HG03159 (cell line): ENCODE measurements at regions not wholly inside any gene's neighbourhood (a gene's known extent, or its start where the extent isn't known, plus 50 kb on each side); places are given as distances from the start of the nearest gene placed in this dataset.

Experiments used
- ATAC-seq: cut with Tn5 transposase; IDR thresholded peaks from one replicate; pipeline ENCODE4 v1.9.1; 2021; ENCODE audit warnings: mild to moderate bottlenecking, moderate library complexity; ENCODE audit not compliant: unreplicated experiment

GRCh38 chr7:132733860-132734259 is 157.6 kb upstream of the PLXNA4 start:
- ATAC-seq = no peak

DNA sequence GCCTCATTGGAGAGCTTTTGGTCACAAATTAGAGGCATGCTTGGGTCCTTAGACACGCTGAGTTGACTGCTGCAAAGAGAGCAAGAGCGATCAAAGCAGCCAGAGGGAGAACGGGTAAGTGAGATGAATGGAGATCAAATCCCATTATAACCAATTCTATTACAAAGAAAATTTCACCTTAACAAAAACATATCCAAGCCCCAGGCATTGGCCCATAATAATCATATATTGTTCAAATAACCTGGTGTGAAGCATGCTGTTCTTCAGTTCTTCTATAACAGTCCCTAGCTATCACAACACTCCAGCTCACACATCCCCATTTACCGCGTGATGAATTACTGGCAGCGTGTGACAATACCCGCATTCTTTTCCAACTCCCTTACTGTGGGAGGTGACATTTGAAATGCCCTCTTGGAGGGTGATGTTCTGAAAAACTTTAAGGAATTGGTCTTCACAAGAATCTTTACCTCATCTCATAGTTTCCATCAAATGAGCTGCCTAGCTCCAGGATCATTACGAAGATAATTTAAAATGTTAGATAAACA is 156.1 kb upstream of the PLXNA4 start:
- ATAC-seq = no peak

- ATAC-seq = no peak
These were observed 153.8 kb upstream of the PLXNA4 start for GRCh38 chr7:132730105-132730504.

DNA sequence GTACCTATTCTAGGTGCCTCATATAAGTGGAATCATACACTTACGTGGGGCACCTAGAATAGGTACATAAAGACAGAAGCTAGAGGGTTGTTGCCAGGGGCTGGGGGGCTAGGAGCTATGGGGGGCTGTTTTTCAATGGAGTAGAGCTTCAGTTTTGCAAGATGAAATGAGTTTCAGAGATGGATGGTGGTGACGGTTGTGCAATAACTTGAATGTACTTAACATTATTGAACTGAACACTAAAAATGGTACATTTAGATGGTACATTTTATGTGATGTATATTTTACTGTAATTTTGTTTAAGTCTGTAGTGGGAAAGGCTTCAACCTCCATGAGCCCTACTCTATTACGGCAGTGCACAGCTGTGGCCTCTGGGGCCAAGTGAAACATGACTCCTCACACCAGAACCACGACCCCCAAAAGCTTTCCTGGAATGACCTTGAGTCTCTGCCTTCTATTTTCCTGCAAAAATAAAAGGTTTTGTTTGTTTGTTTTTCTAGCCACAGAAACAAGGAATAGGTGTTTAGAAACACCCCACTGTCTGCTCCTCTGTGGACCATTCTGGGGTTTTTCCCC is 147.3 kb upstream of the PLXNA4 start:
- no peak for ATAC-seq

DNA sequence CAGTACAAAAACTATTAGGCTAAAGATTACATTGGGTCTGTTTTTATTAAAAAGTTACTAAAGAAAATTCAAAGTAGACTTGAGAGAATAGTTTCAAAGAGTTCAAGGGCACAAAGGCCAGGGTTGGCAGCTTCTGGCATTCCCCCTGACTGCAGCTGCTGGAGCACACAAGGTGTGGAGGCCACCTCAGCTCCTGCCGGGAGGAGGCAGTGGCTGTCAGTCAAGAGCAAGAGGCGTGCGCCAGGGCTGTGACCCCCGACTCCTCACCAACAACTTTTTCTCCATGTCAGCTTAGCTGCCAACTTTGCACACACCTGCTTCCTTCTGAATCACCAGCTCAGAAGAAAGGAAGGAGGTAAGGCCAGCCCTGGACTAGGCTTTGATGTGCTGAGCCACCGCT is 144.6 kb upstream of the PLXNA4 start:
- no peak for ATAC-seq

DNA sequence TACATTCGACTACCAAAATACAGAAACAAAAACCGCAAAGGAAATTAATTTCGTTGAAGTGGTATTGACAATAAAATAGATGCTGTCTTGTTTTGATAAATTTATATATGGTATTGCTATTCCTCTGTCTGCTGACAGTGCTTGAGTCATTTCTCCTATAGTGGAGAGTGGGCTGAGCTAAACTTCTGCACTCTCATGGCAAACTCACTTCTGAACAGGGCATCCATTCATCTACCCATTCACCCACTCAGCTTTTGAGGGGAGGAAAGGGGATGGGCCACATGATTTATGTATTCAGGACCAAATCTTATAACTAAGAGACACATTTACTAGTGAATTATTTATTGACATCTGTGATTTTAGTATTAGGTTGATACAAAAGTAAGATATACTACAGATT is 137.6 kb upstream of the PLXNA4 start:
- no peak for ATAC-seq

DNA sequence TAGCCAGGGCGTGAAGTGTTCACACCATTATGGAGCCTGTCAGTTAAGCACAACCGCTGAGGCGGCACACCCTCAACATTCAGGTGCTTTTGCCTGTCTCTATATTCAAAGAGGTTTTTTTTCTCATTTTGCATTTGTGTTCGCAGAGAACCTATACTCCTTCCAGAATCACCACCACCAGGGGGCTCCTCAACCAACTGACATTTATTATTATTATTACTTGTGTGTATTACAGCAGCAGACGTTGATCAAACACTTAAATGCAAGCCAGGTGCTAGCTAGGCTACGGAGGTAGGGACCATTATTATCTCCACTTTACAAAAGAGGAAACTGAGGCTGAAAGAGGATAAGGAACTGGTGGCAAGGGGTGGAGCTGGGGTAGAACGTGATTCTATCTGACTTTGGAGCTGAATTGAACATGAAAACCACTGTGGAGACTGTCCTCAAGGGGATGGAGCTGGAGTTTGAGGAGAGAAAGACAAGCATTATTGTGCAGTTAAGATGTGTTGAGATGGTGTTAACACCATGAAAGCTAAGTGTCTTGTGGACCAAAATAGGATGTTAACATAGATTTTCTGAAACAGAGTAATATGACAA is 133.8 kb upstream of the PLXNA4 start:
- ATAC-seq = no peak

- ATAC-seq = no peak
These were observed 132.2 kb upstream of the PLXNA4 start for GRCh38 chr7:132708470-132708869.

- no peak for ATAC-seq
These were observed 128.9 kb upstream of the PLXNA4 start for GRCh38 chr7:132705146-132705545.

- no peak for ATAC-seq
These were observed 127.5 kb upstream of the PLXNA4 start for GRCh38 chr7:132703742-132704141.

DNA sequence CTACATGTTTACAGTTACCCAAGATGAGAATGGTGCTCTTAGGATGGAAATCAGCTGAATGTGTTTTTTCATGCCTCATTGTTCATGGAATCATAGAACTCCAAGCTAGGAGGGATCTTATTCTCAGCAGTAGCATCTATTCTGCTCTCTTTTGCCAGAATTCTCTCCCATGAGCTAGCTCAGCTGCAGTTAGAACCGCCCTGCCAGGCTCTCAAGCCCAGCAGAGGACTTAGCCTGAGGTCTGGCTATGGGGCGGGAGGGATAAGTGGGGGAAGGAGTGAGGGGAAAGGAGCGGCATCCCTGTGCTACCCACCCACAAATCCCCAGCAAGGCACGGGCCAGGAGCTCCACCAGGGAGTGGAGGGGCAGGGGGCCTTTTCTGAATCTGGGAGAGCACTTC is 120.7 kb upstream of the PLXNA4 start:
- ATAC-seq = no peak

DNA sequence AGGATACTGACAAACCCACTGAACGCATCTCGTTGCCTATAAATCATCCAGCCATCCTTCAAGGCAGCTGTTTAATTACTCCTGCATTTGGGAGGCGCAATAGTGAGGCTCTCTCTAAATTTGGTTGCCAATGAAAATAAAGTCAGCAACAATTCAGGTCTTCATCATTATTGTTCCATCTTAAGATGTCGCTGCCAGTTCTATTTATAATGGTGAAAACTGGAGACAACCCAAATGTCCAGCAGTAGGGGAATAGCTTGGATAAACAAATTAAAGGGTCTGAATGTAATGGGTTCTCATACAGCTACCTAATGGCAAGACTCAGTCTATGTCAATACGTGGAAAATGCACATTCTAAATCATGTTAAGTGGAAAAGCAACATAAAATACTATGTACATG is 120.1 kb upstream of the PLXNA4 start:
- ATAC-seq = no peak

- no peak for ATAC-seq
These were observed 114.9 kb upstream of the PLXNA4 start for GRCh38 chr7:132691201-132691600.

GRCh38 chr7:132690174-132690573 is 113.9 kb upstream of the PLXNA4 start:
- no peak for ATAC-seq

GRCh38 chr7:132687981-132688383 is 111.7 kb upstream of the PLXNA4 start:
- no peak for ATAC-seq

DNA sequence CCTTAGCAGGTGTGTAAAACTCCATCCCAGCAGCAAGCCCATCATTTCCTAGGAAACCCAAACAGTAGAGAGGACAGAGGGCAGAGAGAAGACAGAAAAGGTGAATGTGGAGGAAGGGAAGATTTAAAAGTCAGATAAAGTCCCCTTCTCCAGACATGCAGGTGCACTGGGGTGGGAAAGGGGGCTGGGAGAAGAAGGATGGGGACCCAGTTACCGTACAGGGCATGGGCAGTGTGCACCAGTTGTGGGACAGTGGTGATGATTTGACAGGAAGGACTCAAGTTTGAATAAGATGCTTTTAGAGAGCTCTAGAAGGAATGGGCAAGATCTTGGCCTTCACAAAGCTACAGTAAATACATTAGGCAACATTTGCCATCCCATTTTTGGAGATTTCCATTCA is 110.7 kb upstream of the PLXNA4 start:
- no peak for ATAC-seq

GRCh38 chr7:132685277-132685676 is 109.0 kb upstream of the PLXNA4 start:
- ATAC-seq = no peak

DNA sequence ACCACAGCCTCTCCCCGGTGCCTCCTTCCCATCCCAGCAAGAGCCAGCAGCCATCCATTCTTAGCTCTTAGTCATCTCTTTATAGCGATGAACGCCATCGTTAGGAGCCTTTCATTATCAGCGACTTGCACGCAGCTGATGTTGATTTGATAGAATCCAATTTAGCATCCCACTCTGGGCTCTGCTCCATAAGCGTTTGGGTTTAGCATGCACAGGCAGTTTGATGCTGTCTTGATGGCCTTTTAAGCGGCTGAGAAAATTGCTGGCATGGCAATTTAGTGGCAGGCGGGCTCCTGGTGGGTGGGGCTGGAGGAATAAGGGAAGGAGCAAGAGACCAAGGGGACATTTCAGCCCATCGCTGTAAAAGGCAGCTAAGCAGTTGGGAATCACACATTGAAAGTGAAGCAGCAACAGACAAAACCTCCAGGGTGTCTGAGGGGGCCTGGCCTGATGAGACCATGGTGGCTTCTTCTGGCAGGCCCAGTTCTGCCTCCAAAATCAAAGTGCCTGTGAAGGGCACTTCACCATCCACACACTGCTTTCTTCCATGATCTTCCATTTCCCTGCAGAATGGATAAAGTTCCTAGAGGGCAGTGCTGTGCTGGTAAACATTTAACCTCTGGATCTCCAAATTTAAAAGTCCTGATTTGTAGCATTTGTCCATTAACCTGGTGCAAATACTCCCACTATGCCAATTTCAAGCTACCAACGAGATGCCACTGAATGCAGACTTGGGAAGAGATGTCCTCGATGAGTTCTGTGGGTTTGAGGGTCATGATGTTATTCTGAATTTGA is 107.8 kb upstream of the PLXNA4 start:
- ATAC-seq = no peak

DNA sequence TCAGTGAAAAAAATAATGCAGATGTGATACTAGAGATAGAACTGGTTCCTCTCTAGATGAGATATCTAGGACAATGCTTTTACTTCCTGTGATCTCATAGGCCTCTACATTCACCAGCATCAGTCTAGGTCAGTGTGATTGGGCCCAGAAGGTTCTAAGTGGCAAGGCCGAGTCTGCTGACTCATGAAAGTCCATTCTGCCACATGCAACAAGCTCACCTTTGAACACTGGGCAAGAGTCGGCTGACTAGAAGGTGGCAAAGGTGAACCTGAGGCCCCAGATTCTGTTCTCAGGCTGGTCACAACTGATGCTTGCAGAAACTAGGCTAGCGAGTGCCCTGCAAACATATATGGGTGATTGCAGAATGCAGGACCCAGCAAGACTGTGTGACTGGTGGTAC is 105.7 kb upstream of the PLXNA4 start:
- no peak for ATAC-seq

- ATAC-seq = no peak
These were observed 104.3 kb upstream of the PLXNA4 start for GRCh38 chr7:132680590-132680989.

- ATAC-seq = no peak
These were observed 102.4 kb upstream of the PLXNA4 start for GRCh38 chr7:132678656-132679055.

DNA sequence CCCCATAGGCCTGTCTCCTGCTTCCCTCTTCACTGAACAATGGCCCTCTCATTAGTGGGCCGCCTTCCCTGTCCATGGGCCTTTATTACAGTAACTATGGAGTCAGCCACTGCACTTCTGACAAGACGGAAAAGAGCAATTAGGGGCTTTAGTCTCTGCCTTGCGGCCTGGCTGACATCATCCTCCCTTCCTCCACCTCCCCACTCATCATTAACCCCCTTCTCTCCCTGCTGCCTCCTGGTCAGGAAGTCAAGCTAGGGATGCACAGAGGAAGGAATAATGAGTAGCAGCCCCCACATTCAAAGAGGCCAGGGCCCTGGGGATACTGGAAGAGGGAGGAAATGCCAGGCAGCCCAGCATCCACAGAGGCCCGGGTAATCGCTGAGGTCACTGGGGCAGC is 101.6 kb upstream of the PLXNA4 start:
- no peak for ATAC-seq
